Breast epithelium (tissue), 3 donors: ENCODE measurements at regions not wholly inside any gene's neighbourhood (a gene's known extent, or its start where the extent isn't known, plus 50 kb on each side); places are given as distances from the start of the nearest gene placed in this dataset.

Source experiments
- POLR2A ChIP-seq: fragments of 450-650 bp; IDR thresholded peaks from one replicate; pipeline ENCODE4 v1.6.1; 2016; ENCODE audit warnings: antibody characterized with exemption, mild to moderate bottlenecking, moderate library complexity
- POLR2AphosphoS5 ChIP-seq, 3 donors: sonication (generic); formaldehyde crosslinking; IDR thresholded peaks; one replicate each; pipeline ENCODE4 v1.6.1; 2017; ENCODE audit warnings: antibody characterized with exemption in 3 of 3
- TF ChIP-seq, protein P1 (sequence below), 3 donors: fragments of 450-650 bp; IDR thresholded peaks; one replicate each; pipeline ENCODE4 v1.5.1; 2016 to 2017; ENCODE audit warnings: antibody characterized with exemption in 3 of 3, mild to moderate bottlenecking in 3 of 3, moderate library complexity in 3 of 3

DNA sequence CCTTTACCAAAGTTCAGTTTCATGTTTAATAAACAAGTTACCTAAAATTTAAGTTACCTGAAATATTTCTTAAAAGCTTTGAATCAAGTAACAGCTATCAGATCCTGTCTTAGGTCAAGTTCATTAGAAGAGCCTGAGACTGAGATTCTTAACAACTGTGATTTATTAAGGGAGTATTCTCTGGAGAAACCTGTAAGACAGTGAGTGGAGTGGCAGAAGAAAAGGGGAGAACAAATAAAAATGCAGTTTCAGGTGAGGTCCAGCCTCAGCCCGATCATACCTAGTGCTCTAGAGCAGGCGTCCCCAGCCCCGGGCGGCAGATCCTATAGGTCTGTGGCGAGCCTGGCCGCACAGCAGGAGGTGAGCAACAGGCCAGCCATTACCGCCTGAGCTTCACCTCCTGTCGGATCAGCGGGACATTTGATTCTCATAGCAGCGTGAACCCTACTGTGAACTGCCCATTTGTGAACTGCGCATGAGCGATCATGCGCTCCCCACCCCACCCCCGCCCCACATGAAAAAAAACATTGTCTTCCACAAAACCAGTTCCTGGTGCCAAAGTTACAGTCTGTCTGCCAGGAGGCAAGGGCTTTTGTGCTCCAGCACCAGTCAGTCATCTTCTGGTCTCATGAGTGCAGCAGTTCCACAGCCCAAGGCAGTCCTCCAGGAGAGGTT lies 59.2 kb upstream of the ADGRB3 start:
- TF ChIP-seq, protein P1, sequence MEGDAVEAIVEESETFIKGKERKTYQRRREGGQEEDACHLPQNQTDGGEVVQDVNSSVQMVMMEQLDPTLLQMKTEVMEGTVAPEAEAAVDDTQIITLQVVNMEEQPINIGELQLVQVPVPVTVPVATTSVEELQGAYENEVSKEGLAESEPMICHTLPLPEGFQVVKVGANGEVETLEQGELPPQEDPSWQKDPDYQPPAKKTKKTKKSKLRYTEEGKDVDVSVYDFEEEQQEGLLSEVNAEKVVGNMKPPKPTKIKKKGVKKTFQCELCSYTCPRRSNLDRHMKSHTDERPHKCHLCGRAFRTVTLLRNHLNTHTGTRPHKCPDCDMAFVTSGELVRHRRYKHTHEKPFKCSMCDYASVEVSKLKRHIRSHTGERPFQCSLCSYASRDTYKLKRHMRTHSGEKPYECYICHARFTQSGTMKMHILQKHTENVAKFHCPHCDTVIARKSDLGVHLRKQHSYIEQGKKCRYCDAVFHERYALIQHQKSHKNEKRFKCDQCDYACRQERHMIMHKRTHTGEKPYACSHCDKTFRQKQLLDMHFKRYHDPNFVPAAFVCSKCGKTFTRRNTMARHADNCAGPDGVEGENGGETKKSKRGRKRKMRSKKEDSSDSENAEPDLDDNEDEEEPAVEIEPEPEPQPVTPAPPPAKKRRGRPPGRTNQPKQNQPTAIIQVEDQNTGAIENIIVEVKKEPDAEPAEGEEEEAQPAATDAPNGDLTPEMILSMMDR (IDR thresholded peaks at IDR 0.05), result no peak
- TF ChIP-seq POLR2A (no peak), POLR2AphosphoS5 (IDR thresholded peaks at IDR 0.05) (no peak)
